HEK293 (cell line): ENCODE measurements at regions not wholly inside any gene's neighbourhood (a gene's known extent, or its start where the extent isn't known, plus 50 kb on each side); places are given as distances from the start of the nearest gene placed in this dataset.

Experiments used
- CTCF ChIA-PET: fragments of 350-600 bp; formaldehyde crosslinking; extraction: SDS; loops from one replicate; lab custom pipeline; 2021; ENCODE audit warnings: antibody characterized with exemption; lab: Yijun Ruan, JAX
- POLR2A ChIA-PET: fragments of 300-600 bp; formaldehyde crosslinking; extraction: SDS; loops from one replicate; lab custom pipeline; 2020; ENCODE audit warnings: antibody characterized with exemption, inconsistent platforms; lab: Yijun Ruan, JAX
- H3K27ac ChIP-seq: fragments of 200-500 bp; sonication (Bioruptor generic); 2 replicates; pipeline ENCODE4 v1.5.1; 2014; ENCODE audit warnings: low read depth, low read length, control low read depth, inconsistent platforms; ENCODE audit errors: extremely low read depth
- H3K36me3 ChIP-seq, 2 experiments: fragments of 200-500 bp in 1 of 2; sonication (Bioruptor generic) in 1 of 2; 1 replicate in 1 of 2; 2 replicates in 1 of 2; pipeline ENCODE4 v1.5.1; 2014 to 2017; ENCODE audit warnings: inconsistent platforms in 2 of 2, low read length in 2 of 2; ENCODE audit not compliant: control insufficient read depth in 2 of 2, insufficient read depth in 1 of 2
- H3K4me1 ChIP-seq: fragments of 200-500 bp; sonication (Bioruptor generic); 2 replicates; pipeline ENCODE4 v1.5.1; 2014; ENCODE audit warnings: mild to moderate bottlenecking, low read length, inconsistent platforms; ENCODE audit not compliant: control insufficient read depth, insufficient read depth
- H3K4me3 ChIP-seq: 2 replicates; pipeline ENCODE4 v1.5.1; 2011; ENCODE audit warnings: low read depth, mild to moderate bottlenecking, control low read depth, low read length, moderate library complexity
- H3K9me3 ChIP-seq: fragments of 200-500 bp; sonication (Bioruptor generic); 2 replicates; pipeline ENCODE4 v1.5.1; 2014; ENCODE audit warnings: low read depth, low read length, inconsistent platforms; ENCODE audit not compliant: control insufficient read depth, insufficient read depth
- BCL11B ChIP-seq: fragments of 450-650 bp; formaldehyde crosslinking; IDR thresholded peaks from 2 replicates; pipeline ENCODE4 v1.5.1; 2016; ENCODE audit warnings: low read depth, missing biosample characterization, missing genetic modification characterization
- HOXC10 ChIP-seq: sonication (generic); formaldehyde crosslinking; IDR thresholded peaks from 2 replicates; pipeline ENCODE4 v1.8.1; 2023; ENCODE audit warnings: mild to moderate bottlenecking, missing genetic modification reagents
- HOXD13 ChIP-seq: sonication (generic); formaldehyde crosslinking; IDR thresholded peaks from 2 replicates; pipeline ENCODE4 v1.8.0; 2022; ENCODE audit warnings: missing genetic modification reagents, borderline replicate concordance
- OSR2 ChIP-seq: fragments of 450-650 bp; formaldehyde crosslinking; IDR thresholded peaks from 2 replicates; pipeline ENCODE4 v1.5.1; 2016; ENCODE audit warnings: missing biosample characterization, missing genetic modification characterization
- SCRT1 ChIP-seq: fragments of 450-650 bp; formaldehyde crosslinking; IDR thresholded peaks from 2 replicates; pipeline ENCODE4 v1.5.1; 2016; ENCODE audit warnings: missing biosample characterization, missing genetic modification characterization, borderline replicate concordance
- SETDB1 ChIP-seq: IDR thresholded peaks from one replicate; pipeline ENCODE4 v1.6.1; 2017; ENCODE audit warnings: mild to moderate bottlenecking, low read length, moderate library complexity, mixed read lengths; ENCODE audit not compliant: insufficient read length
- ZBTB17 ChIP-seq: fragments of 450-650 bp; formaldehyde crosslinking; IDR thresholded peaks from 2 replicates; pipeline ENCODE4 v1.5.1; 2016; ENCODE audit warnings: missing biosample characterization, missing genetic modification characterization
- ZFP37 ChIP-seq: fragments of 450-650 bp; formaldehyde crosslinking; IDR thresholded peaks from 2 replicates; pipeline ENCODE4 v1.5.1; 2016; ENCODE audit warnings: missing biosample characterization, missing genetic modification characterization
- ZNF112 ChIP-seq: fragments of 450-650 bp; formaldehyde crosslinking; IDR thresholded peaks from 2 replicates; pipeline ENCODE4 v1.5.0; 2017; ENCODE audit warnings: missing biosample characterization, missing genetic modification characterization
- ZNF121 ChIP-seq: fragments of 450-650 bp; formaldehyde crosslinking; IDR thresholded peaks from 2 replicates; pipeline ENCODE4 v1.5.1; 2016; ENCODE audit warnings: missing biosample characterization, missing genetic modification characterization
- ZNF19 ChIP-seq: fragments of 450-650 bp; formaldehyde crosslinking; IDR thresholded peaks from 2 replicates; pipeline ENCODE4; 2016; ENCODE audit warnings: missing biosample characterization, missing genetic modification characterization, low read depth
- ZNF248 ChIP-seq: fragments of 450-650 bp; formaldehyde crosslinking; IDR thresholded peaks from 2 replicates; pipeline ENCODE4 v1.5.1; 2017; ENCODE audit warnings: missing biosample characterization, missing genetic modification characterization
- ZNF274 ChIP-seq, 2 experiments: fragments of 200-500 bp in 1 of 2; fragments of 450-650 bp in 1 of 2; sonication (Bioruptor generic) in 1 of 2; formaldehyde crosslinking in 1 of 2; IDR thresholded peaks; 2 replicates each; pipeline versions ENCODE4 v1.5.1 to v1.6.1; 2014 to 2016; ENCODE audit warnings: borderline replicate concordance in 1 of 2, inconsistent platforms in 1 of 2, low read length in 1 of 2, missing biosample characterization in 1 of 2, missing genetic modification characterization in 1 of 2
- ZNF335 ChIP-seq: fragments of 450-650 bp; formaldehyde crosslinking; conservative IDR thresholded peaks from 2 replicates; pipeline ENCODE4 v1.5.1; 2016; ENCODE audit warnings: missing biosample characterization, missing genetic modification characterization
- ZNF404 ChIP-seq: fragments of 450-650 bp; formaldehyde crosslinking; IDR thresholded peaks from 2 replicates; pipeline ENCODE4 v1.5.1; 2017; ENCODE audit warnings: missing biosample characterization, missing genetic modification characterization
- ZNF791 ChIP-seq: fragments of 450-650 bp; formaldehyde crosslinking; IDR thresholded peaks from 2 replicates; pipeline ENCODE4 v1.5.1; 2016; ENCODE audit warnings: missing biosample characterization, missing genetic modification characterization
- ZNF792 ChIP-seq: fragments of 450-650 bp; formaldehyde crosslinking; IDR thresholded peaks from 2 replicates; pipeline ENCODE4 v1.5.1; 2016; ENCODE audit warnings: missing biosample characterization, missing genetic modification characterization
- ZSCAN23 ChIP-seq: fragments of 450-650 bp; formaldehyde crosslinking; IDR thresholded peaks from 2 replicates; pipeline ENCODE4 v1.5.1; 2016; ENCODE audit warnings: missing biosample characterization, missing genetic modification characterization
- TF ChIP-seq, protein P1 (sequence below): fragments of 450-650 bp; formaldehyde crosslinking; IDR thresholded peaks from 2 replicates; pipeline ENCODE4 v1.5.1; 2016; ENCODE audit warnings: missing biosample characterization, missing genetic modification characterization
- TF ChIP-seq, protein P2 (sequence below): fragments of 450-650 bp; formaldehyde crosslinking; IDR thresholded peaks from 2 replicates; pipeline ENCODE4 v1.5.1; 2016; ENCODE audit warnings: missing biosample characterization, missing genetic modification characterization
- TF ChIP-seq, protein P3 (sequence below): fragments of 450-650 bp; formaldehyde crosslinking; IDR thresholded peaks from 2 replicates; pipeline ENCODE4 v1.5.1; 2016; ENCODE audit warnings: missing biosample characterization, missing genetic modification characterization
- TF ChIP-seq, protein P4 (sequence below): fragments of 450-650 bp; formaldehyde crosslinking; IDR thresholded peaks from 2 replicates; pipeline ENCODE4 v1.5.1; 2017; ENCODE audit warnings: missing biosample characterization, missing genetic modification characterization
- TF ChIP-seq, protein P5 (sequence below): IDR thresholded peaks from 2 replicates; pipeline ENCODE4 v1.6.1; 2011; ENCODE audit warnings: mild to moderate bottlenecking, low read depth, low read length, borderline replicate concordance
- TF ChIP-seq, protein P6 (sequence below): fragments of 450-650 bp; formaldehyde crosslinking; IDR thresholded peaks from 2 replicates; pipeline ENCODE4 v1.5.1; 2016; ENCODE audit warnings: missing biosample characterization, missing genetic modification characterization
- TF ChIP-seq, protein P7 (sequence below): fragments of 450-650 bp; formaldehyde crosslinking; IDR thresholded peaks from 2 replicates; pipeline ENCODE4 v1.5.1; 2016; ENCODE audit warnings: missing biosample characterization, missing genetic modification characterization, borderline replicate concordance

DNA sequence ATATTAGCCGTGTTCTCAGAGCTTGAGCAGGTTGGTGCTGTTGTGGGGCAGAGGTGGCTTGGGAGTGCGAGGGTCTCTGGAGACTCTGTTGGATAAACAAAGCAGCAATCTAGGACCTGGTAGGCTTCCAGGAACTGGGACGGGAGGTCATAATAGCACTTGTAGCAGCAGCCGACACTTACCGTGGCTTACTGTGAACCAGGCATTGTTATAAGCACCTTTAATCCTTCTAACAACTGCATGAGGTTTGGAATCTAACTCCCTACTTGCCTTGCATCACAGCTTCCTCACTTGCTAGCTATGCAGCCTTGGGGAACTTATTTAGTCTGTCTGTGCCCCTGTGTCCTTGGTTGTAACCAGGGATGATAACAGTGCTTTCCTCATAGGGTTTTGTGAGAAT, 94.9 kb downstream of the NAV1 start (continued):
- TF ChIP-seq ZNF791 (no peak), ZSCAN23 (tag by site-specific recombination) (no peak), BCL11B (tag by site-specific recombination) (no peak), HOXD13 (no peak), ZNF335 (tag by site-specific recombination) (peak; percentile 68), ZFP37 (no peak), ZNF274 (IDR thresholded peaks at IDR 0.05; ENCODE audit: low read length) (no peak), ZNF274 (tag by site-specific recombination; IDR thresholded peaks at IDR 0.05; ENCODE audit: borderline replicate concordance) (no peak), ZNF19 (tag by site-specific recombination) (no peak), ZNF121 (tag by site-specific recombination) (no peak), OSR2 (tag by site-specific recombination) (peak; percentile 89), ZNF248 (no peak), ZNF792 (tag by site-specific recombination) (no peak), HOXC10 (CRISPR knock-in tag) (no peak), ZNF112 (tag by site-specific recombination) (no peak), ZNF404 (tag by site-specific recombination) (no peak), SCRT1 (tag by site-specific recombination) (0 out of 2 replicates have a peak, but pooled peaks have one; percentile 15), ZBTB17 (tag by site-specific recombination) (no peak)
- TF ChIP-seq, protein P1, sequence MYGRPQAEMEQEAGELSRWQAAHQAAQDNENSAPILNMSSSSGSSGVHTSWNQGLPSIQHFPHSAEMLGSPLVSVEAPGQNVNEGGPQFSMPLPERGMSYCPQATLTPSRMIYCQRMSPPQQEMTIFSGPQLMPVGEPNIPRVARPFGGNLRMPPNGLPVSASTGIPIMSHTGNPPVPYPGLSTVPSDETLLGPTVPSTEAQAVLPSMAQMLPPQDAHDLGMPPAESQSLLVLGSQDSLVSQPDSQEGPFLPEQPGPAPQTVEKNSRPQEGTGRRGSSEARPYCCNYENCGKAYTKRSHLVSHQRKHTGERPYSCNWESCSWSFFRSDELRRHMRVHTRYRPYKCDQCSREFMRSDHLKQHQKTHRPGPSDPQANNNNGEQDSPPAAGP: no peak
- TF ChIP-seq, protein P2, sequence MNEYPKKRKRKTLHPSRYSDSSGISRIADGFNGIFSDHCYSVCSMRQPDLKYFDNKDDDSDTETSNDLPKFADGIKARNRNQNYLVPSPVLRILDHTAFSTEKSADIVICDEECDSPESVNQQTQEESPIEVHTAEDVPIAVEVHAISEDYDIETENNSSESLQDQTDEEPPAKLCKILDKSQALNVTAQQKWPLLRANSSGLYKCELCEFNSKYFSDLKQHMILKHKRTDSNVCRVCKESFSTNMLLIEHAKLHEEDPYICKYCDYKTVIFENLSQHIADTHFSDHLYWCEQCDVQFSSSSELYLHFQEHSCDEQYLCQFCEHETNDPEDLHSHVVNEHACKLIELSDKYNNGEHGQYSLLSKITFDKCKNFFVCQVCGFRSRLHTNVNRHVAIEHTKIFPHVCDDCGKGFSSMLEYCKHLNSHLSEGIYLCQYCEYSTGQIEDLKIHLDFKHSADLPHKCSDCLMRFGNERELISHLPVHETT (tag by site-specific recombination): no peak
- TF ChIP-seq, protein P3, sequence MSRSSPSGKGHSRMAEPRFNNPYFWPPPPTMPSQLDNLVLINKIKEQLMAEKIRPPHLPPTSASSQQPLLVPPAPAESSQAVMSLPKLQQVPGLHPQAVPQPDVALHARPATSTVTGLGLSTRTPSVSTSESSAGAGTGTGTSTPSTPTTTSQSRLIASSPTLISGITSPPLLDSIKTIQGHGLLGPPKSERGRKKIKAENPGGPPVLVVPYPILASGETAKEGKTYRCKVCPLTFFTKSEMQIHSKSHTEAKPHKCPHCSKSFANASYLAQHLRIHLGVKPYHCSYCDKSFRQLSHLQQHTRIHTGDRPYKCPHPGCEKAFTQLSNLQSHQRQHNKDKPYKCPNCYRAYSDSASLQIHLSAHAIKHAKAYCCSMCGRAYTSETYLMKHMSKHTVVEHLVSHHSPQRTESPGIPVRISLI (tag by site-specific recombination): no peak
- TF ChIP-seq, protein P4, sequence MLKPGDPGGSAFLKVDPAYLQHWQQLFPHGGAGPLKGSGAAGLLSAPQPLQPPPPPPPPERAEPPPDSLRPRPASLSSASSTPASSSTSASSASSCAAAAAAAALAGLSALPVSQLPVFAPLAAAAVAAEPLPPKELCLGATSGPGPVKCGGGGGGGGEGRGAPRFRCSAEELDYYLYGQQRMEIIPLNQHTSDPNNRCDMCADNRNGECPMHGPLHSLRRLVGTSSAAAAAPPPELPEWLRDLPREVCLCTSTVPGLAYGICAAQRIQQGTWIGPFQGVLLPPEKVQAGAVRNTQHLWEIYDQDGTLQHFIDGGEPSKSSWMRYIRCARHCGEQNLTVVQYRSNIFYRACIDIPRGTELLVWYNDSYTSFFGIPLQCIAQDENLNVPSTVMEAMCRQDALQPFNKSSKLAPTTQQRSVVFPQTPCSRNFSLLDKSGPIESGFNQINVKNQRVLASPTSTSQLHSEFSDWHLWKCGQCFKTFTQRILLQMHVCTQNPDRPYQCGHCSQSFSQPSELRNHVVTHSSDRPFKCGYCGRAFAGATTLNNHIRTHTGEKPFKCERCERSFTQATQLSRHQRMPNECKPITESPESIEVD (tag by site-specific recombination): no peak
- TF ChIP-seq, protein P5, sequence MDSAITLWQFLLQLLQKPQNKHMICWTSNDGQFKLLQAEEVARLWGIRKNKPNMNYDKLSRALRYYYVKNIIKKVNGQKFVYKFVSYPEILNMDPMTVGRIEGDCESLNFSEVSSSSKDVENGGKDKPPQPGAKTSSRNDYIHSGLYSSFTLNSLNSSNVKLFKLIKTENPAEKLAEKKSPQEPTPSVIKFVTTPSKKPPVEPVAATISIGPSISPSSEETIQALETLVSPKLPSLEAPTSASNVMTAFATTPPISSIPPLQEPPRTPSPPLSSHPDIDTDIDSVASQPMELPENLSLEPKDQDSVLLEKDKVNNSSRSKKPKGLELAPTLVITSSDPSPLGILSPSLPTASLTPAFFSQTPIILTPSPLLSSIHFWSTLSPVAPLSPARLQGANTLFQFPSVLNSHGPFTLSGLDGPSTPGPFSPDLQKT: no peak

DNA sequence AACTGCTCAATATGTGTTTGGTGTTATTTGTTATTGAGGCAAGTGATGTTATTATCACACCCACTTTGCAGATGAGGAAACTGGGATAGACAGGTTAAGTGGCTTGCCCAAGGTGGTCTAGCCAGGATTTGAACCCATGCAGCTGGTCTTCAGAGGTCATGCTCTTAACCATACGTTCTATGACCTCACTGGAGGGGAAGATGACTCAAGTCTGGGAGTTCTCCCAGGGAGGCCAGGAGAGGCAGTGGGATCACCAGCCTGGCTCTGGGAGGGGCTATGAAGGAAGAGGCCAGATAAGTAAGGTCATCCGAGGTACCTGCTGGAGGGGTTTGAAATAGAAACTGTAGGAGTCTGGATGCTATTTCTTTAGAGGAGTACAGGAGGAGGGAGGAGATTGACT, 95.3 kb downstream of the NAV1 start:
- no peaks in the 10 kb centered on the region for H3K4me1 ChIP-seq
- POLR2A ChIA-PET: no interaction called here
- H3K27ac ChIP-seq: no peak overlapping the region
- H3K36me3 ChIP-seq: no peaks in the 10 kb centered on the region
- H3K4me3 ChIP-seq: no peak overlapping the region
- CTCF ChIA-PET: interaction anchor here (0.6 to 1.3 kb wide), 2 partner anchors 11 to 38 kb away, joined by 3 to 5 read pairs; no protein-coding TSS in a partner anchor
- no peaks in the 10 kb centered on the region for H3K9me3 ChIP-seq
- TF ChIP-seq, protein P6, sequence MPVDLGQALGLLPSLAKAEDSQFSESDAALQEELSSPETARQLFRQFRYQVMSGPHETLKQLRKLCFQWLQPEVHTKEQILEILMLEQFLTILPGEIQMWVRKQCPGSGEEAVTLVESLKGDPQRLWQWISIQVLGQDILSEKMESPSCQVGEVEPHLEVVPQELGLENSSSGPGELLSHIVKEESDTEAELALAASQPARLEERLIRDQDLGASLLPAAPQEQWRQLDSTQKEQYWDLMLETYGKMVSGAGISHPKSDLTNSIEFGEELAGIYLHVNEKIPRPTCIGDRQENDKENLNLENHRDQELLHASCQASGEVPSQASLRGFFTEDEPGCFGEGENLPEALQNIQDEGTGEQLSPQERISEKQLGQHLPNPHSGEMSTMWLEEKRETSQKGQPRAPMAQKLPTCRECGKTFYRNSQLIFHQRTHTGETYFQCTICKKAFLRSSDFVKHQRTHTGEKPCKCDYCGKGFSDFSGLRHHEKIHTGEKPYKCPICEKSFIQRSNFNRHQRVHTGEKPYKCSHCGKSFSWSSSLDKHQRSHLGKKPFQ (tag by site-specific recombination): no peak
- TF ChIP-seq, protein P7, sequence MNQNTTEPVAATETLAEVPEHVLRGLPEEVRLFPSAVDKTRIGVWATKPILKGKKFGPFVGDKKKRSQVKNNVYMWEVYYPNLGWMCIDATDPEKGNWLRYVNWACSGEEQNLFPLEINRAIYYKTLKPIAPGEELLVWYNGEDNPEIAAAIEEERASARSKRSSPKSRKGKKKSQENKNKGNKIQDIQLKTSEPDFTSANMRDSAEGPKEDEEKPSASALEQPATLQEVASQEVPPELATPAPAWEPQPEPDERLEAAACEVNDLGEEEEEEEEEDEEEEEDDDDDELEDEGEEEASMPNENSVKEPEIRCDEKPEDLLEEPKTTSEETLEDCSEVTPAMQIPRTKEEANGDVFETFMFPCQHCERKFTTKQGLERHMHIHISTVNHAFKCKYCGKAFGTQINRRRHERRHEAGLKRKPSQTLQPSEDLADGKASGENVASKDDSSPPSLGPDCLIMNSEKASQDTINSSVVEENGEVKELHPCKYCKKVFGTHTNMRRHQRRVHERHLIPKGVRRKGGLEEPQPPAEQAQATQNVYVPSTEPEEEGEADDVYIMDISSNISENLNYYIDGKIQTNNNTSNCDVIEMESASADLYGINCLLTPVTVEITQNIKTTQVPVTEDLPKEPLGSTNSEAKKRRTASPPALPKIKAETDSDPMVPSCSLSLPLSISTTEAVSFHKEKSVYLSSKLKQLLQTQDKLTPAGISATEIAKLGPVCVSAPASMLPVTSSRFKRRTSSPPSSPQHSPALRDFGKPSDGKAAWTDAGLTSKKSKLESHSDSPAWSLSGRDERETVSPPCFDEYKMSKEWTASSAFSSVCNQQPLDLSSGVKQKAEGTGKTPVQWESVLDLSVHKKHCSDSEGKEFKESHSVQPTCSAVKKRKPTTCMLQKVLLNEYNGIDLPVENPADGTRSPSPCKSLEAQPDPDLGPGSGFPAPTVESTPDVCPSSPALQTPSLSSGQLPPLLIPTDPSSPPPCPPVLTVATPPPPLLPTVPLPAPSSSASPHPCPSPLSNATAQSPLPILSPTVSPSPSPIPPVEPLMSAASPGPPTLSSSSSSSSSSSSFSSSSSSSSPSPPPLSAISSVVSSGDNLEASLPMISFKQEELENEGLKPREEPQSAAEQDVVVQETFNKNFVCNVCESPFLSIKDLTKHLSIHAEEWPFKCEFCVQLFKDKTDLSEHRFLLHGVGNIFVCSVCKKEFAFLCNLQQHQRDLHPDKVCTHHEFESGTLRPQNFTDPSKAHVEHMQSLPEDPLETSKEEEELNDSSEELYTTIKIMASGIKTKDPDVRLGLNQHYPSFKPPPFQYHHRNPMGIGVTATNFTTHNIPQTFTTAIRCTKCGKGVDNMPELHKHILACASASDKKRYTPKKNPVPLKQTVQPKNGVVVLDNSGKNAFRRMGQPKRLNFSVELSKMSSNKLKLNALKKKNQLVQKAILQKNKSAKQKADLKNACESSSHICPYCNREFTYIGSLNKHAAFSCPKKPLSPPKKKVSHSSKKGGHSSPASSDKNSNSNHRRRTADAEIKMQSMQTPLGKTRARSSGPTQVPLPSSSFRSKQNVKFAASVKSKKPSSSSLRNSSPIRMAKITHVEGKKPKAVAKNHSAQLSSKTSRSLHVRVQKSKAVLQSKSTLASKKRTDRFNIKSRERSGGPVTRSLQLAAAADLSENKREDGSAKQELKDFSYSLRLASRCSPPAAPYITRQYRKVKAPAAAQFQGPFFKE: no peak
- TF ChIP-seq SETDB1: no peak
